Putamen (tissue), 1 donor: ENCODE measurements at regions not wholly inside any gene's neighbourhood (a gene's known extent, or its start where the extent isn't known, plus 50 kb on each side); places are given as distances from the start of the nearest gene placed in this dataset.
"Not testable (repeated sequence)": the region's sequence is repeated elsewhere in the genome, so short reads cannot be mapped to it uniquely, and the experiment has no call there.

Experiments
- DNase-seq: peaks from one replicate; pipeline ENCODE4 v3.0.0-alpha.2; 2016; ENCODE audit warnings: low spot score

GRCh38 chrX:68995780-68996551 is 167.1 kb downstream of the EFNB1 start:
- no peak for DNase-seq

GRCh38 chrX:68995386-68995779 is 166.6 kb downstream of the EFNB1 start:
- DNase-seq, result no peak

- DNase-seq, result no peak
Observed at GRCh38 chrX:68994891-68995255, 166.1 kb downstream of the EFNB1 start.

GRCh38 chrX:68994135-68994890 is 165.5 kb downstream of the EFNB1 start:
- no peak for DNase-seq

- no peak for DNase-seq
Observed at GRCh38 chrX:68992821-68993397, 164.1 kb downstream of the EFNB1 start.

GRCh38 chrX:68991691-68992345 is 163.0 kb downstream of the EFNB1 start:
- no peak for DNase-seq

GRCh38 chrX:68990948-68991347 is 162.1 kb downstream of the EFNB1 start:
- no peak for DNase-seq

- DNase-seq, result no peak
Observed at GRCh38 chrX:68989865-68990606, 161.2 kb downstream of the EFNB1 start.

GRCh38 chrX:68989456-68989855 is 160.6 kb downstream of the EFNB1 start:
- DNase-seq, result no peak

- no peak for DNase-seq
Observed at GRCh38 chrX:68988865-68989264, 160.0 kb downstream of the EFNB1 start.

GRCh38 chrX:68985135-68985755 is 156.4 kb downstream of the EFNB1 start:
- DNase-seq, result no peak

- no peak for DNase-seq
Observed at GRCh38 chrX:68983004-68983857, 154.4 kb downstream of the EFNB1 start.

- no peak for DNase-seq
Observed at GRCh38 chrX:68982476-68982875, 153.7 kb downstream of the EFNB1 start.

- DNase-seq, result no peak
Observed at GRCh38 chrX:68980906-68981616, 152.2 kb downstream of the EFNB1 start.

- DNase-seq, result no peak
Observed at GRCh38 chrX:68978655-68979054, 149.8 kb downstream of the EFNB1 start.

GRCh38 chrX:68978255-68978654 is 149.4 kb downstream of the EFNB1 start:
- no peak for DNase-seq

- DNase-seq, result no peak
Observed at GRCh38 chrX:68953331-68953730, 124.5 kb downstream of the EFNB1 start.

- DNase-seq, result not testable (repeated sequence)
Observed at GRCh38 chrX:68951942-68952619, 123.3 kb downstream of the EFNB1 start.

GRCh38 chrX:68950937-68951336 is 122.1 kb downstream of the EFNB1 start:
- no peak for DNase-seq
